ENCODE measurements at regions not wholly inside any gene's neighbourhood (a gene's known extent, or its start where the extent isn't known, plus 50 kb on each side); places are given as distances from the start of the nearest gene placed in this dataset.

DNA sequence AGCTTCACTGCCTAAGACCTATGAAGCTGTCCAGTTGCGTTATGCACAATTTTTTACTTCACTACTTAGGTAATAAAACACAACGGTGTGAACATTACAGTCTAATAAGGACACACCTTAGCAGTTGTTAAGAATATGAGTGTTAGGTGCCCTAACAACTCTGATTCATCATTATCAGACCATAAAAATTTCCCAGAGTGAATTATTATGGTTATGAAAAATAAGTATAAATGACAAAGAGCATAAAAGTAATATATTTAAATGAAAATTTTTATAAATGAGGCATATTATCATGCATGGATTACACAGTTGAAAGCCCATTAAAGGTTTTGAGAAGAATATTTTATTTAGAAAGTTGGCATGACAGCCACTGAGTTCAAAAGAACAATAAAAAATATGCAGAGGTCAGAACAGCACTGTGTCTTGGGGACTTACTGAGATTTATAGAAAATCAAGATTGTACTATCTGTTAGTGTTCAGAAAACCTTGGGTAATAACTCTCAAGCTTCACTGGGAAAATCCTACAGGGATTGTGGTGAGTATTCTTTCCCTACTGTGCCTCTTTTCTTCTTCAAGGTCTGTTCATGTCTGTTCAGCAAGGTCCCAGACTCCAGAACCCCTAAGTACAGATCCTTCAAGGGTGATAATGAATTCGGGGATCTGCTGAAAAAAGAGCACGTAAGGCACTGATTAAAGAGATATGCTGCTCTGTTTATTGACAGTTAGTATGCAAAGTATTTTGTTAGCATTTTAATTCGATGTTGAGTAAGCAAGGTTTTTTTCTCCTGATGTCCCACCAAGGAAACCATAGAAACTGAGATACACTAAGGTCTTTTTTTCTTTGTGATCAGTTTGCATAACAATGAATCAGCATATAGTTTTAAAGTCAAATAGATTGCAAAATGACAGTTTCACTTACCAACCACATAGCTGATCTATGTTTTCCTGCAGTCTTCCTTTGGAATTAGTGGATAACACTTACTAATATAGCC lies 250.0 kb downstream of the DSEL start:
- Histone ChIP-seq H3K9me3 (replicated peaks in 1 of 2; ENCODE audit: control insufficient read depth in 1 of 2, insufficient read depth in 1 of 2, low read length in 2 of 2) (no peaks in the 10 kb centered on the region), H3K4me3 (replicated peaks in 1 of 3; ENCODE audit: low read depth in 2 of 3, low read length in 3 of 3) (peak overlapping the region in 1 of 3 experiments; percentile 12), H4K20me1 (ENCODE audit: insufficient read depth, low read length) (no peaks in the 10 kb centered on the region), H2AFZ (ENCODE audit: insufficient read depth, low read depth, low read length, poor library complexity, severe bottlenecking) (peak overlapping the region; percentile 1), H3K36me3 (replicated peaks in 1 of 2; ENCODE audit: control insufficient read depth in 1 of 2, insufficient read depth in 2 of 2, low read length in 2 of 2) (no peaks in the 10 kb centered on the region), H3K4me2 (replicated peaks; ENCODE audit: extremely low read depth, low read length, poor library complexity, severe bottlenecking) (peak overlapping the region; percentile 14), H3K79me2 (ENCODE audit: insufficient read depth, low read length) (no peaks in the 10 kb centered on the region), H3K9ac (ENCODE audit: insufficient read depth, low read length, poor library complexity, severe bottlenecking) (no peak overlapping the region), H3K4me1 (ENCODE audit: control insufficient read depth in 1 of 2, insufficient read depth in 2 of 2, low read length in 2 of 2) (peaks cover 15 to 18% of the 10 kb centered on the region in 2 donors), H3K27ac (ENCODE audit: low read depth in 1 of 2, low read length in 2 of 2) (no peak overlapping the region), H3K27me3 (ENCODE audit: control insufficient read depth in 2 of 2, insufficient read depth in 2 of 2, low read length in 2 of 2) (no peaks in the 10 kb centered on the region)
- no peak for TF ChIP-seq CTCF (IDR thresholded peaks at IDR 0.05)
- Mint-ChIP-seq H3K36me3 (no peaks in the 10 kb centered on the region), H3K27ac (peak overlapping the region in 1 of 7 donors; percentile 18), H3K4me1 (peaks cover 23% of the 10 kb centered on the region), H3K4me3 (peak overlapping the region in 1 of 2 donors; percentile 59), H3K27me3 (ENCODE audit: low read depth in 3 of 3) (peaks cover 0 to 8% (median 7%) of the 10 kb centered on the region in 3 donors), H3K9me3 (peaks cover 0 to 2% (median 0%) of the 10 kb centered on the region in 7 donors)
- no peak for DNase-seq
- intact Hi-C loops (cut with micrococcal nuclease), result no loop called here
- no CpG with 5 or more reads among the region's 5 CpGs for WGBS (ENCODE audit: insufficient coverage)

- peak overlapping the region; percentile 14 for H3K4me2 ChIP-seq (replicated peaks; ENCODE audit: extremely low read depth, low read length, poor library complexity, severe bottlenecking)
- no peak for DNase-seq
- H3K4me1 ChIP-seq (ENCODE audit: control insufficient read depth in 1 of 2, insufficient read depth in 2 of 2, low read length in 2 of 2), result peaks cover 15 to 18% of the 10 kb centered on the region in 2 donors
- WGBS (ENCODE audit: insufficient coverage), result no CpG with 5 or more reads among the region's 5 CpGs
- H2AFZ ChIP-seq (ENCODE audit: insufficient read depth, low read depth, low read length, poor library complexity, severe bottlenecking), result no peak overlapping the region
- no peaks in the 10 kb centered on the region for H3K36me3 Mint-ChIP-seq
- H3K4me1 Mint-ChIP-seq, result peaks cover 23% of the 10 kb centered on the region
- peak overlapping the region in 1 of 7 donors; percentile 30 for H3K27ac Mint-ChIP-seq
- H4K20me1 ChIP-seq (ENCODE audit: insufficient read depth, low read length), result no peaks in the 10 kb centered on the region
- H3K27me3 Mint-ChIP-seq (ENCODE audit: low read depth in 3 of 3), result peaks cover 0 to 10% (median 5%) of the 10 kb centered on the region in 3 donors
- H3K4me3 Mint-ChIP-seq, result peak overlapping the region in 1 of 2 donors; percentile 72
- no peaks in the 10 kb centered on the region for H3K79me2 ChIP-seq (ENCODE audit: insufficient read depth, low read length)
- no peak overlapping the region for H3K9ac ChIP-seq (ENCODE audit: insufficient read depth, low read length, poor library complexity, severe bottlenecking)
- intact Hi-C loops (cut with micrococcal nuclease), result no loop called here
- H3K36me3 ChIP-seq (replicated peaks in 1 of 2; ENCODE audit: control insufficient read depth in 1 of 2, insufficient read depth in 2 of 2, low read length in 2 of 2), result no peaks in the 10 kb centered on the region
- TF ChIP-seq CTCF (IDR thresholded peaks at IDR 0.05), result no peak
- H3K9me3 Mint-ChIP-seq, result peaks cover 0 to 2% (median 0%) of the 10 kb centered on the region in 7 donors
- H3K27me3 ChIP-seq (ENCODE audit: control insufficient read depth in 2 of 2, insufficient read depth in 2 of 2, low read length in 2 of 2), result no peaks in the 10 kb centered on the region
- H3K9me3 ChIP-seq (replicated peaks in 1 of 2; ENCODE audit: control insufficient read depth in 1 of 2, insufficient read depth in 1 of 2, low read length in 2 of 2), result no peaks in the 10 kb centered on the region
- H3K27ac ChIP-seq (ENCODE audit: low read depth in 1 of 2, low read length in 2 of 2), result no peak overlapping the region
- no peak overlapping the region for H3K4me3 ChIP-seq (replicated peaks in 1 of 3; ENCODE audit: low read depth in 2 of 3, low read length in 3 of 3)
These were observed 250.9 kb downstream of the DSEL start for GRCh38 chr18:67265464-67266245.
